ENCODE measurements at regions not wholly inside any gene's neighbourhood (a gene's known extent, or its start where the extent isn't known, plus 50 kb on each side); places are given as distances from the start of the nearest gene placed in this dataset.

- no peak for TF ChIP-seq HDAC6 (IDR thresholded peaks at IDR 0.05; ENCODE audit: low read depth, low read length)
Measured at GRCh38 chr11:122359081-122359571, 243.1 kb upstream of the BLID start (continued).

Data from H1 (cell line).